Spleen (tissue), 7 donors: ENCODE measurements at regions not wholly inside any gene's neighbourhood (a gene's known extent, or its start where the extent isn't known, plus 50 kb on each side); places are given as distances from the start of the nearest gene placed in this dataset.

Experiments used
- POLR2A ChIP-seq, 3 donors: fragments of 450-650 bp; IDR thresholded peaks; one replicate each; pipeline ENCODE4 v1.5.1; 2017; ENCODE audit warnings: antibody characterized with exemption in 3 of 3, mild to moderate bottlenecking in 1 of 3
- POLR2AphosphoS5 ChIP-seq, 3 donors: sonication (generic); formaldehyde crosslinking; IDR thresholded peaks; one replicate each; pipeline ENCODE4 v1.5.1; 2017; ENCODE audit warnings: antibody characterized with exemption in 3 of 3
- TF ChIP-seq, protein P1 (sequence below), 11 experiments: fragments of 200-600 bp in 7 of 11; fragments of 450-650 bp in 4 of 11; sonication (generic) in 4 of 11; IDR thresholded peaks in 8 of 11; conservative IDR thresholded peaks in 3 of 11; 1 replicate in 7 of 11; 2 replicates in 4 of 11; pipeline versions ENCODE4 v1.4.0 to v1.8.0; 2016 to 2021; ENCODE audit warnings: antibody characterized with exemption in 11 of 11, inconsistent platforms in 4 of 11, mild to moderate bottlenecking in 1 of 11
- donor health status: DM: no; HTN: no; CAD: no; lungs with moderate emphysema.
- donor health status: DM: no; HTN: no; CAD: no.
- donor health status: DM: no; HTN: no; CAD: no.

DNA sequence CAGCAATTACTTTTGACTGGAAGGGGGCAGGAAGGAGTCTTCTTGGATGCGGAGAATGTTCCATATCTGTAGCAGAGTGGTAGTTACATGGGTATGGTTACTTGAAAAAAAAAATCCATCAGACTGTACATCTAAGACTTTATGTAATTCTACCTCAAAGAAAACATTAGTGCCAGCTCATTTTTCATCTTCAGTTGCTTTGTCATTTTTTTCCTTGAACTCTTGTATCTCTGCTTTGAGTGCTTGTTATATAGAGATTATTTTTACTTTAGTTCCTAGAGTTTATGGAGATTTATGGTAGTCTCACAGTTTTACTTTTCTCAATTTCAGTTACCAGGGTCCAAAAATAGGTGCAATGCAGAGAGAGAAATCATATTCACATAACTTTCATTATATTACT, 60.0 kb upstream of the ITSN2 start:
- TF ChIP-seq, protein P1, sequence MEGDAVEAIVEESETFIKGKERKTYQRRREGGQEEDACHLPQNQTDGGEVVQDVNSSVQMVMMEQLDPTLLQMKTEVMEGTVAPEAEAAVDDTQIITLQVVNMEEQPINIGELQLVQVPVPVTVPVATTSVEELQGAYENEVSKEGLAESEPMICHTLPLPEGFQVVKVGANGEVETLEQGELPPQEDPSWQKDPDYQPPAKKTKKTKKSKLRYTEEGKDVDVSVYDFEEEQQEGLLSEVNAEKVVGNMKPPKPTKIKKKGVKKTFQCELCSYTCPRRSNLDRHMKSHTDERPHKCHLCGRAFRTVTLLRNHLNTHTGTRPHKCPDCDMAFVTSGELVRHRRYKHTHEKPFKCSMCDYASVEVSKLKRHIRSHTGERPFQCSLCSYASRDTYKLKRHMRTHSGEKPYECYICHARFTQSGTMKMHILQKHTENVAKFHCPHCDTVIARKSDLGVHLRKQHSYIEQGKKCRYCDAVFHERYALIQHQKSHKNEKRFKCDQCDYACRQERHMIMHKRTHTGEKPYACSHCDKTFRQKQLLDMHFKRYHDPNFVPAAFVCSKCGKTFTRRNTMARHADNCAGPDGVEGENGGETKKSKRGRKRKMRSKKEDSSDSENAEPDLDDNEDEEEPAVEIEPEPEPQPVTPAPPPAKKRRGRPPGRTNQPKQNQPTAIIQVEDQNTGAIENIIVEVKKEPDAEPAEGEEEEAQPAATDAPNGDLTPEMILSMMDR (IDR thresholded peaks at IDR 0.05 in 8 of 11, conservative IDR thresholded peaks at IDR 0.05 in 3 of 11) = no peak
- no peak for TF ChIP-seq POLR2AphosphoS5 (IDR thresholded peaks at IDR 0.05)
- no peak for TF ChIP-seq POLR2A (IDR thresholded peaks at IDR 0.05)
